Superior temporal gyrus (tissue), 1 donor: ENCODE measurements at regions not wholly inside any gene's neighbourhood (a gene's known extent, or its start where the extent isn't known, plus 50 kb on each side); places are given as distances from the start of the nearest gene placed in this dataset.
"Not testable (repeated sequence)": the region's sequence is repeated elsewhere in the genome, so short reads cannot be mapped to it uniquely, and the experiment has no call there.

Source experiments
- DNase-seq: peaks from one replicate; pipeline ENCODE4 v3.0.0-alpha.2; 2016; ENCODE audit errors: extremely low spot score

DNA sequence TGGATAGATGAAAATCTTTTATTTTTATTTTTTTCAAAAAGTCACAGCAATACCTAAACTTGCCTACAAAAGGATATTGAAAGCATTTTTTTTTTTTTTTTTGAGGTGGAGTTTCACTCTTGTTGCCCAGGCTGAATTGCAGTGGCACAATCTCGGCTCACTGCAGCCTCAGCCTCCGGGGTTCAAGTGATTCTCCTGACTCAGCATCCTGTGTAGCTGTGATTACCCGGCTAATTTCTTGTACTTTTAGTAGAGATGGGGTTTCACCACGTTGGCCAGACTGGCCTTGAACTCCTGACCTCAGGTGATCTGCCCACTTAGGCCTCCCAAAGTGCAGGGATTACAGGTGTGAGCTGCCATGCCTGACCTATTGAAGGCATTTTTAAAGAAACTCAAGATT lies 69.1 kb upstream of the DGKB start:
- DNase-seq = not testable (repeated sequence)

DNA sequence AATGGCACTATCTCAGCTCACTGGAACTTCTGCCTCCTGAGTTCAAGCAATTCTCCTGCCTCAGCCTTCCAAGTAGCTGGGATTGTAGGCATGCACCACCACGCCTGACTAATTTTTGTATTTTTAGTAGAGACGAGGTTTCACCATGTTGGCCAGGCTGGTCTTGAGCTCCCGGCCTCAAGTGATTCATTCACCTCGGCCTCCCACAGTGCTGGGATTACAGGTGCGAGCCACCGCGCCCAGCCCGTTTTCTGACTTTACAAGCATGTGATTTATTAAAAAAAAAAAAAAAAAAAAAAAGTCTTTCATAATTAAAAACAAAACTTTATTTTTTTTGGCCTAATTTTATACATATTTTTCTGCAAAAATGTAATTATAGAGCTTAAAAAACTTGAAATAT lies 64.8 kb upstream of the DGKB start:
- not testable (repeated sequence) for DNase-seq

DNA sequence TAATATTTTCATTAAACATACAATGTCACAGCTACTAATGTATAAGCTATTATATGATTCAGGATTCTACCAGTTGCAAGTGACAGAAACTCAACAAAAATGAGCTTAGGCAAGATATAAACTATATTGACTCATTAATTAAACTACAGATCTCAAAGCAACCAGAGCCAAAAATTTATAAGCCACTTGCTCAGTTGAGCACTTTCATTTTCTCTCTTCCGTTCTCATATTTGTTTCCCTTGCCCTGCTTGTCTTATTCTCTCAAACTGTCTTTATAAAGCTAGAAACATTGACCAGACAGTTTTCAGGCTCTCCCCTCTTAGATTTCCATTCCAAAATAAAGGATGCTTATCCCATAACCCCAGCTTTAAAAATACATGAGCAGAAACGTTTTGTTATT lies 60.2 kb upstream of the DGKB start:
- no peak for DNase-seq

DNA sequence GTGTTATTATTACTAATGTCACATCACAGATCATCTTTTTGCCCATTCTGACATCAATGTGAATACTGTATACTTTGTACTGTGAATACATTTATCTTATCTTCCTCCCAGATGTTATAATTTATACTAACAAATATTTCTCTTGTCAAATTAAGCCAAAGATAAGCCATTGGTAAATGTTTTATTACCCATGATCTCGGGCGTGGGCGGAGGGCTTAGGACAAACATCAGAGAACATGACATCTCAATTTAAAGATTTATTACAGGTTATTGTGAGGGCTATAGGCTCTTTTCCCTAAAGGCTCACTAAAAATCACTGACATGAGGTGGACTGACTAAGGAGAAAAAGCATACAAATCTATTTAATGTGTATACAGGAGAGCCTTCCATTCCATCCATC lies 58.2 kb upstream of the DGKB start:
- DNase-seq = no peak

DNA sequence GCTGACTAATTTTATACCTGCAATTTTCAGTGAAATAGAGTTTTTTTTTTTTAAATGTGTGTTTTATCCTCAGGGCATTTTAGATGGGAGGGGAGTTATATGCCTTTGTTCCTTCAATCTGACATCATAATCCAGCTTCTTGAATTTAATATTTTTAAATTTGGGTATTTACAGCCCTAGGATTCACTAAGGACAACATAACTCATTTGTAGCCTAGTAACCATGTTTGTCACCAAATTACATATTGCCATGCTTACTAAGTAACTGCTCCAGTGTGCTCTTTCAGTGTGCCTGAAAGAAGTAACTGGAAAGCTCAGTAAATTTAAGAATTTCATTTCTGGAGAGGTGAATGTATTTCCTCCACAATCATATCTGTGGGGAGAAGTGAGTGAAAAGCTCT lies 56.8 kb upstream of the DGKB start:
- no peak for DNase-seq

DNA sequence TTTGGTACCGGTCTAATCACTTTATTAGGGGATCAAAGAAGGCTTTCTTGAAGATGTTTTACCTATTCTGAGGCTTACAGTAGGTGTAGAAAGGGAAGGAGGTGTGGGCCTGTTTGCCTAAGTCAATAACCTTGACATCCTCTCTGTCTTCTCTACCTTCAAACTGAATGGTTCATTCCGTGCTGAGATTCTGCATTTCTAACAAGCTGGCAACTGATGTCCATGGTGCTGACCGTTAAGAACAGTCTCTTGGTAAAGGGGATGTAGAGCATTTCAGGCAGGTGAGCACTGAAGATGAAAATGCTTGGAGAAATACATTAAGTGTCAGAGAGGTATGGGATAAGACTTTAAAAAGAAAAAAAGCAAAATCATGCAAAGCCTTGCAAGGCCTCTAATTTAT lies 51.5 kb upstream of the DGKB start:
- no peak for DNase-seq
